ENCODE measurements at regions not wholly inside any gene's neighbourhood (a gene's known extent, or its start where the extent isn't known, plus 50 kb on each side); places are given as distances from the start of the nearest gene placed in this dataset.
"Not testable (repeated sequence)": the region's sequence is repeated elsewhere in the genome, so short reads cannot be mapped to it uniquely, and the experiment has no call there.

DNA sequence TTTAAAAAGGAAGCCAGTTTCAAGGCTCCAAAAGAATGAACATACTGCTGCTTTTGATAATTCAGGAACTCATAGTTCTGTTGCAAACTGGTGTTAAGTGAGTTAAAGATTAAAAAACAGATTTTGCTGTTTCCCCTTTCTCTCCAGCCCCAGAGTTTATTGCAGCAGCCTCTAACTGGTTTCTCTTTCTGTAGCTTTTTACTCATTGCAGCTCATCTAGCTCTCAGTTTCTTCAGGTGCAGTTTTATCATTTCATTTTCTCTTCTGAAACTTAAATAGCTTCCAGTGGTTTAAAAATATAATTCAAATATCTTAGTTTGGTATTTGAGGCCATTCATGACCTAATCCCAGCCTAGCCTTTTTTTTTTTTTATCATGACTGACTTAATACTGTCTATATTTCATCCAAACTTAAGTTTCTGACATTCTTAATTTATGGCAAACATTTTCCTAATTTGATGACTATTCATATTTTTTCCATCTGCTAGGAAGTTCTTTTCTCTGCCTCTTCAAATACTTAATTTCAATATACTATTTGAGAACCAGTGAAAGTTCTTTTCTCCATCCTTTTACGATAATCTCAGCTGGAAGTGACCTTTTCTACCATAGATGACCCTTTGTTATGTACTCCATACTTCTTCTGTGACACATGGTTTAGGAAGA, 252.7 kb upstream of the GRIA1 start:
- FAIRE-seq, result no peak
- TF ChIP-seq TAF1 (IDR thresholded peaks at IDR 0.05; ENCODE audit: borderline replicate concordance, low read depth, low read length) (no peak), POLR2A (IDR thresholded peaks at IDR 0.05; ENCODE audit: low read depth, low read length) (no peak), POLR2AphosphoS5 (IDR thresholded peaks at IDR 0.05; ENCODE audit: low read depth, low read length) (no peak)
- DNase-seq (ENCODE audit: insufficient read length), result no peak

DNA sequence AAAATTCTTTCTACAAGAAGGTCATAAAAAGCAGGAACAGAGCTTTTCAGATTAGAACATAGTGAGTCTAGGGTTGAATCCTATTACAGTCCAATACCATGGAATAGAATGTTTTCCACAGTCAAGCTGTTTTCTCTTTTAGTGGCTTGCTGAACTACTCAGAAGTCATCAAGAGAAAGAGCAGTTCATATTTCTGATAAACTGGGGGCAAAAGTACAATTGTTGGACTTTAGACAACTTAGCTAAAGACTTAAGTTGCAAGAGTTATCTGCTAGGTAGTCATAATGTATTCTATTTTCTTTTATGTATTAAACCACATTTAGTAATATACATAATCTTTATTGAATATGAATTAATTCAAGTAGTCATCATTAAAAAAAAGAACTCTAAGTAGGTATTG, 233.1 kb upstream of the GRIA1 start:
- DNase-seq (ENCODE audit: insufficient read length), result no peak
- FAIRE-seq, result no peak

DNA sequence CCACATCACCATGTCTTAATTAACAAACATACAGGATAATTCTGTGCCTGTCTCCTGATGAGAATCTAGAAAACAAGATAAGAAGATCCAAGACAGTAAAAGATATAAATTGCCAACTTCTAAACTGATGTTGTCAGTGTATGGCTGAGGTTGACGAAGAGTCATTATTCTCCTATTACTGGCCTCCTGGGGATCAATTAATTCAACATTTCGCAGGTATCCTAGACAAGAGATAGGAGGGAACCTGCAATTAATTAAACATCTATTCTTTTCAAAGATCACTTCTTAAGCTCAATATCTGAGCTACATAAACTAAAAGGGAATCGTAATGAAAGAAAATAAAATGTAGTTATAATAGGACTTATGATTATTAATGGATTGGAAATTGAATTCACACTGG, 232.0 kb upstream of the GRIA1 start:
- FAIRE-seq, result no peak
- TF ChIP-seq POLR2AphosphoS5 (IDR thresholded peaks at IDR 0.05; ENCODE audit: low read depth, low read length), result no peak
- TF ChIP-seq TAF1 (IDR thresholded peaks at IDR 0.05; ENCODE audit: borderline replicate concordance, low read depth, low read length), result no peak
- TF ChIP-seq POLR2A (IDR thresholded peaks at IDR 0.05; ENCODE audit: low read depth, low read length), result no peak
- DNase-seq (ENCODE audit: insufficient read length), result no peak

More for the DNA sequence above, 233.1 kb upstream of the GRIA1 start:
- TF ChIP-seq POLR2AphosphoS5 (IDR thresholded peaks at IDR 0.05; ENCODE audit: low read depth, low read length) (no peak), POLR2A (IDR thresholded peaks at IDR 0.05; ENCODE audit: low read depth, low read length) (no peak), TAF1 (IDR thresholded peaks at IDR 0.05; ENCODE audit: borderline replicate concordance, low read depth, low read length) (no peak)

DNA sequence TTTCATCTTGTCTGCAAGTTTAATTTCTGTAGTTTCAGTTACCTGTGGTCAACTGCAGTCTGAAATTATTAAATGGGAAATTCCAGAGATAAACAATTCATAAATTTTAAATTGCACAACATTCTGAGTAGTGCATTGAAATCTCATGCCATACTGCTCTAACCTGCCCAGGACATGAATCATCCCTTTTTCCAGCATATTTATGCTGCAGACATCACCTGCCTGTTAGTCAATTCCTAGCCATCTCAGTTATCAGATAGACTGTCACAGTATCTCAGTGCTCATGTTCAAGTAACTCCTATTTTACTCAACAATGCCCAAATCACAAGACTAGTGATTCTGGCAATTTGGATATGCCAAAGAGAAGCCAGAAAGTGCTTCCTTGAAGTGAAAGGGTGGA, 223.0 kb upstream of the GRIA1 start:
- no peak for DNase-seq (ENCODE audit: insufficient read length)
- TF ChIP-seq TAF1 (IDR thresholded peaks at IDR 0.05; ENCODE audit: borderline replicate concordance, low read depth, low read length) (no peak), POLR2A (IDR thresholded peaks at IDR 0.05; ENCODE audit: low read depth, low read length) (no peak), POLR2AphosphoS5 (IDR thresholded peaks at IDR 0.05; ENCODE audit: low read depth, low read length) (no peak)

DNA sequence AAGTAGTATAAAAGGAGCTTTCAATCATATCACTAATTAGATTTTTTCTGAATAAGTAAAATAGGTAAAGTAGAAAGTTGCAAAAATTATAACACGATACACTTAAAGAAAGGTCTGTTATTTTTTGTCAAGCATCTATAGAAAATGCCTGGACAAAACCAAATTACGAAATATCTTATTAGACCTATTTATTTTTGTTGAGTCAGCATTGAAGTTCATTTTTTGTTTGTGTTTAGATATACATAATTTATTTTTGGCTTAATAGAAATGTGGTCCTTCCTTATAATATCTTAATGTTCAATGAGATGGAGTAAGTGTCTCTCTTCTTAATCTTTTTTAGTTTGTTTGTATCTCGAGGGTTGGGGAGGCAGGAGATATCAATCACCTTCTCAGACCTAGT, 214.8 kb upstream of the GRIA1 start:
- DNase-seq (ENCODE audit: insufficient read length) (no peak), FAIRE-seq (no peak)
- TF ChIP-seq TAF1 (IDR thresholded peaks at IDR 0.05; ENCODE audit: borderline replicate concordance, low read depth, low read length) (no peak), POLR2A (IDR thresholded peaks at IDR 0.05; ENCODE audit: low read depth, low read length) (no peak), POLR2AphosphoS5 (IDR thresholded peaks at IDR 0.05; ENCODE audit: low read depth, low read length) (no peak)

More for the DNA sequence above, 223.0 kb upstream of the GRIA1 start:
- no peak for FAIRE-seq

DNA sequence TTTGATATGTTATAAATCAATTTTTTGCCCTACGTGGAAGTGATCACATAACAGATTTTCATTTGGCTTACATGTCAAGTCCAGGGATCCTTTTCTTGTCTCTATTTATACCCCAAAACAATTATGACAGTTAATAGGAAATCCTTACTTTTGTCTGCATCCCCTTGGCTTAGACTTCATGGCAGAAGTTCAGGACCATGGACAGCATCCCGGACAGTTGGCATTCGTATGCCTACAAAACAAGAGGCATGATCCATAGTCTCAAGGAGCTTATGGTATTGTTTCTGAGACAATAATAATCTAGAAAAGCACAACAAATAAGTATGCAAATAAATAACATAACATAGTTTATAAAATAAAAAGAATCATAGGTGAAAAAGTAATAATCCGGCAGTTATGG, 214.3 kb upstream of the GRIA1 start:
- DNase-seq (ENCODE audit: insufficient read length) (no peak), FAIRE-seq (no peak)
- TF ChIP-seq POLR2AphosphoS5 (IDR thresholded peaks at IDR 0.05; ENCODE audit: low read depth, low read length) (no peak), POLR2A (IDR thresholded peaks at IDR 0.05; ENCODE audit: low read depth, low read length) (no peak), TAF1 (IDR thresholded peaks at IDR 0.05; ENCODE audit: borderline replicate concordance, low read depth, low read length) (no peak)

DNA sequence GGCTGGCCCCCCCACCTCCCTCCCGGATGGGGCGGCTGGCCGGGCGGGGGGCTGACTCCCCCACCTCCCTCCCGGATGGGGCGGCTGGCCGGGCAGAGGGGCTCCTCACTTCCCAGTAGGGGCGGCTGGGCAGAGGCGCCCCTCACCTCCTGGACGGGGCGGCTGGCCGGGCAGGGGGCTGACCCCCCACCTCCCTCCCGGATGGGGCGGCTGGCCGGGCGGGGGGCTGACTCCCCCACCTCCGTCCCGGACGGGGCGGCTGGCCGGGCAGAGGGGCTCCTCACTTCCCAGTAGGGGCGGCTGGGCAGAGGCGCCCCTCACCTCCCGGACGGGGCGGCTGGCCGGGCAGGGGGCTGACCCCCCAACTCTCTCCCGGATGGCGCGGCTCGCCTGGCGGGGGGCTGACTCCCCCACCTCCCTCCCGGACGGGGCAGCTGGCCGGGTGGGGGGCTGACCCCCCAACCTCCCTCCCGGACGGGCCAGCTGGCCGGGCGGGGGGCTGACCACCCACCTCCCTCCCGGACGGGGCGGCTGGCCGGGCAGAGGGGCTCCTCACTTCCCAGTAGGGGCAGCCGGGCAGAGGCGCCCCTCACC, 194.1 kb upstream of the GRIA1 start:
- DNase-seq (ENCODE audit: insufficient read length); FAIRE-seq: not testable (repeated sequence)

DNA sequence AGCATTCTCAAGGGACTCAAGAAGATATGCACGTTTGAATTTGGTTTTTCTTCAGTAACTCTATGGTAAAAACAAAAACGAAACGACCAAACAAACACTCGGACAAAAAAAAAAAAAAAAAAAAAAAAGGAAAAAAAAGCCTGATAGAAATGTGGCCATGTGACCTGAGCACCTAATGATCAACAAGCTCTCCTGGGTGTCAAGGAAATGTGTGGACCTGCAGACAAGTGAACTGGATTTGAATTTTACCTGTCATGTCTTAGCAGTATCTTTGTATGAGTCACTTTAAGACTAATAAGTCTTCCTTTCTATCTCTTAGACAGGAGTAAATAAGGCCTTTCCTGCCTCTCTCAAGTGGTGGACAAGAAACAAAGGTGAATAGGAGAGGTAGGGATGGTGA, 190.6 kb upstream of the GRIA1 start:
- no peak for DNase-seq (ENCODE audit: insufficient read length)
- TF ChIP-seq TAF1 (IDR thresholded peaks at IDR 0.05; ENCODE audit: borderline replicate concordance, low read depth, low read length) (no peak), POLR2AphosphoS5 (IDR thresholded peaks at IDR 0.05; ENCODE audit: low read depth, low read length) (no peak), POLR2A (IDR thresholded peaks at IDR 0.05; ENCODE audit: low read depth, low read length) (no peak)
- FAIRE-seq, result no peak

DNA sequence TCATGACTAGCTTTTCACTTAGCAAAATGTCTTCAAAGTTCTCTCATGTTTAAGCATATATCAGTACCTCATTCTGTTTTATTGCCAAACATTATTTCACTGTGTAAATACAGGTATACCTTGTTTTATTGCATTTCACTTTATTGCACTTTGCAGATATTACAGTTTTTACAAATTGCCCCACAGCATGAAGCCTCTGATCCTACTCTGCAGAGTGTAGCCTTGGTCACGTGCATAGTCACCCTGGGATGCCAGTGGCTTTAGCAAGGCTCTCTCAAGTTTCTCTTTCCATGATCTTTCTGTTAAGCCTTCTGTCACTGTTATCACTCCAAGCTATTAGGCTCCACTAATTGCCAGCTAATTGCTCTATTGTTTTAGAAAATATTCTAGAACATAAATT, 182.2 kb upstream of the GRIA1 start:
- FAIRE-seq (no peak), DNase-seq (ENCODE audit: insufficient read length) (no peak)
- no peak for TF ChIP-seq POLR2A (IDR thresholded peaks at IDR 0.05; ENCODE audit: low read depth, low read length)
- TF ChIP-seq POLR2AphosphoS5 (IDR thresholded peaks at IDR 0.05; ENCODE audit: low read depth, low read length), result no peak
- no peak for TF ChIP-seq TAF1 (IDR thresholded peaks at IDR 0.05; ENCODE audit: borderline replicate concordance, low read depth, low read length)

DNA sequence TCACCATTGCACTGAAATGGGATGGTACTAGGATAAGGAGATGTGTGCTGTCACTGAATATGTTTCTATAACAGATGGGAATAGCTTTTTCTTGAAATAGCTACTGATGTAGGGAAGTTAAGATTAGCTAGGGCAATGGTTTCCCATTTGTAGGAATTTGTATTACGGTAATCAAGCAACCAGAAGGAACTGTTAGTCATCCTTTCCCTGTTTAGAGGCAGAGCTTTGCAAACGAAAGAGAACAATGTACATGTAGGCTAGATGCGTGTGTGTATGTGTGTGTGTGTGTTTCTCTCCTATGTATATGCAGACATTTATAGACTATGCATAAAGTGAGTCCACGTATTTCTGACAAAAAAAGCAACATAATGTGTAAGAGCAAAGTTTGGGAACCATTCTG, 171.9 kb upstream of the GRIA1 start:
- TF ChIP-seq TAF1 (IDR thresholded peaks at IDR 0.05; ENCODE audit: borderline replicate concordance, low read depth, low read length), result no peak
- no peak for TF ChIP-seq POLR2A (IDR thresholded peaks at IDR 0.05; ENCODE audit: low read depth, low read length)
- no peak for TF ChIP-seq POLR2AphosphoS5 (IDR thresholded peaks at IDR 0.05; ENCODE audit: low read depth, low read length)
- DNase-seq (ENCODE audit: insufficient read length) (no peak), FAIRE-seq (no peak)

DNA sequence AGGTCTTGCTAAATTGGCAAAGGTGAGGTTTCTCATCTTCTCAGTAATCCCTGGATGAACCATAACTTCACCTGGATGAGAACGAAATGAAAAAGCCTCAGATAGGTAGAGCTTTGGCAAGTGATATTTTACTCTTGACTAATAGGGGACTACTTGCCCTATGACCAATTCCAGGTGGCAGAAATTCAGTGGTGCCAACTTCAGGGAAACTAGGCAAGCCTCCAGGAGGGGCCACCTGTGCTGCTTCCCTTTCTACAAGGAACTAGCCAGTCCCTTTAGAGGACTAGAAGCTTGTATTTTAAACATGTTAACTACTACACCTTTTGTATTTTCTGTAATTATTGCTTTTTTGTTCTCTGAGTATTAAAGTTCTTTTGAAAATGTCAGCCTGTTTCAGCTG, 169.0 kb upstream of the GRIA1 start:
- no peak for FAIRE-seq
- DNase-seq (ENCODE audit: insufficient read length), result no peak

DNA sequence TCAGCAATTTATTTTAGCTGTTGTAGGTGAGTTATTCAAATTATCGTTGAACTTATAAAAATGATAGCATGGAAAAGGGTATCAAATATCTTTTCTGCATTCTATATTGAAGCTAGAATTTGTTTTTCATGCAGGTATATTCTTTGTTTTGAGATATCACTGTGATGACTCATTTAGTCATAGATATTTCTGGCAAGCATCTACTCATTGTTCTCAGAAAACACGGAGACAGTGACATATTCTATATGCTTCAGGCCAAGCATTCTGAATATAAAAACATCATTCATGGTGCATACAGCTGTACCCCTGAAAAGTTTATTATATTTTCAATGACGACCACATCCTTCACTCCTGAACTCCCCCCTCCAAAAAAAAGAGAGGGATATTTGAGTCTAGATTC, 150.3 kb upstream of the GRIA1 start:
- no peak for FAIRE-seq
- no peak for TF ChIP-seq TAF1 (IDR thresholded peaks at IDR 0.05; ENCODE audit: borderline replicate concordance, low read depth, low read length)
- TF ChIP-seq POLR2AphosphoS5 (IDR thresholded peaks at IDR 0.05; ENCODE audit: low read depth, low read length), result no peak
- no peak for TF ChIP-seq POLR2A (IDR thresholded peaks at IDR 0.05; ENCODE audit: low read depth, low read length)

More for the DNA sequence above, 169.0 kb upstream of the GRIA1 start:
- TF ChIP-seq POLR2A (IDR thresholded peaks at IDR 0.05; ENCODE audit: low read depth, low read length) (no peak), POLR2AphosphoS5 (IDR thresholded peaks at IDR 0.05; ENCODE audit: low read depth, low read length) (no peak), TAF1 (IDR thresholded peaks at IDR 0.05; ENCODE audit: borderline replicate concordance, low read depth, low read length) (no peak)

More for the DNA sequence above, 150.3 kb upstream of the GRIA1 start:
- no peak for DNase-seq (ENCODE audit: insufficient read length)
